K562 (cell line): ENCODE measurements at regions not wholly inside any gene's neighbourhood (a gene's known extent, or its start where the extent isn't known, plus 50 kb on each side); places are given as distances from the start of the nearest gene placed in this dataset.

Experiments
- ATAC-seq: fragments of 200-7000 bp; cut with Tn5 transposase; 3 replicates; pipeline ENCODE4 v1.9.1; 2020; ENCODE audit warnings: moderate library complexity
- BruUV-seq: library from RNA; stranded (reverse); fragments of 400-500 nt; replicated peaks from 2 replicates; lab custom pipeline; 2021; lab: Mats Ljungman, UMichigan
- CTCF ChIA-PET: fragments of 300-600 bp; formaldehyde crosslinking; extraction: SDS; loops from one replicate; lab custom pipeline; 2021; ENCODE audit warnings: low intra/inter-chr PET ratio; lab: Yijun Ruan, JAX
- POLR2A ChIA-PET: fragments of 300-600, 350-650 bp; sonication (Branson Sonifier 250); formaldehyde crosslinking; extraction: SDS; loops from one replicate; lab custom pipeline; 2021; ENCODE audit warnings: antibody characterized with exemption, inconsistent platforms; lab: Yijun Ruan, JAX
- DNase-seq, 4 experiments: peaks; one replicate each; pipeline versions ENCODE4 v3.0.0 to v3.0.0-alpha.2; 2011 to 2018; ENCODE audit warnings: low spot score in 3 of 4, mixed read lengths in 3 of 4; ENCODE audit errors: extremely low read depth in 1 of 4
- FAIRE-seq: peaks from 2 replicates; lab custom pipeline; 2011; peaks lifted over from hg19 to GRCh38; lab: Jason Lieb, UNC
- H2AFZ ChIP-seq: 2 replicates; pipeline ENCODE4 v1.6.0; 2011; ENCODE audit warnings: low read depth, low read length, control low read depth, inconsistent platforms
- H3K27ac ChIP-seq: fragments of 200-600 bp; 3 replicates; pipeline ENCODE4 v1.8.0; 2011; ENCODE audit warnings: low read depth, mild to moderate bottlenecking, control low read depth, inconsistent platforms, low read length, moderate library complexity, mixed read lengths; ENCODE audit errors: extremely low read depth
- H3K27me3 ChIP-seq, 2 experiments: fragments of 300-600 bp in 1 of 2; 2 replicates in 1 of 2; 3 replicates in 1 of 2; pipeline versions ENCODE4 v1.6.0 to v1.8.0; 2011; ENCODE audit warnings: inconsistent platforms in 2 of 2, low read length in 2 of 2, mild to moderate bottlenecking in 1 of 2, mixed read lengths in 1 of 2, moderate library complexity in 1 of 2; ENCODE audit not compliant: control insufficient read depth in 2 of 2, insufficient read depth in 2 of 2
- H3K36me3 ChIP-seq: fragments of 300-600 bp; 3 replicates; pipeline ENCODE4 v1.8.0; 2011; ENCODE audit warnings: mild to moderate bottlenecking, low read length, inconsistent platforms; ENCODE audit not compliant: control insufficient read depth, insufficient read depth
- H3K4me1 ChIP-seq, 2 experiments: fragments of 200-600 bp in 1 of 2; replicated peaks in 1 of 2; 2 replicates in 1 of 2; 3 replicates in 1 of 2; pipeline versions ENCODE4 v1.5.1 to v1.8.0; 2011; ENCODE audit warnings: inconsistent platforms in 2 of 2, low read length in 2 of 2, mild to moderate bottlenecking in 1 of 2, mixed read lengths in 1 of 2, moderate library complexity in 1 of 2; ENCODE audit not compliant: control insufficient read depth in 2 of 2, insufficient read depth in 2 of 2
- H3K4me2 ChIP-seq: 2 replicates; pipeline ENCODE4 v1.6.1; 2011; ENCODE audit warnings: low read length, control low read depth, inconsistent platforms, mixed read lengths; ENCODE audit not compliant: insufficient read depth
- H3K4me3 ChIP-seq: fragments of 200-600 bp; sonication (generic), shearing (Covaris generic); 2 replicates; pipeline ENCODE4 v1.5.1; 2016; ENCODE audit warnings: control low read depth, inconsistent platforms
- H3K79me2 ChIP-seq: fragments of 200-600 bp; 3 replicates; pipeline ENCODE4 v1.8.0; 2011; ENCODE audit warnings: low read length, inconsistent platforms; ENCODE audit not compliant: control insufficient read depth, insufficient read depth
- H3K9ac ChIP-seq, 2 experiments: 2 replicates each; pipeline versions ENCODE4 v1.6.0 to v1.6.1; 2011; ENCODE audit warnings: low read depth in 2 of 2, low read length in 2 of 2, control low read depth in 1 of 2, inconsistent platforms in 1 of 2, mild to moderate bottlenecking in 1 of 2, mixed read lengths in 1 of 2; ENCODE audit not compliant: insufficient read depth in 1 of 2
- H3K9me1 ChIP-seq: one replicate; pipeline ENCODE4 v1.6.0; 2011; ENCODE audit warnings: inconsistent platforms, mild to moderate bottlenecking, low read length, moderate library complexity; ENCODE audit not compliant: control insufficient read depth, insufficient read depth
- H3K9me3 ChIP-seq: replicated peaks from 2 replicates; pipeline ENCODE4 v1.5.1; 2011; ENCODE audit warnings: low read depth, low read length, inconsistent platforms; ENCODE audit not compliant: control insufficient read depth, insufficient read depth
- H4K20me1 ChIP-seq: replicated peaks from 2 replicates; pipeline ENCODE4 v1.6.1; 2011; ENCODE audit warnings: low read length, inconsistent platforms, mixed read lengths; ENCODE audit not compliant: control insufficient read depth, insufficient read depth
- ARID4B ChIP-seq: sonication (generic); formaldehyde crosslinking; IDR thresholded peaks from 2 replicates; pipeline ENCODE4 v1.8.0; 2022; ENCODE audit warnings: mild to moderate bottlenecking, missing genetic modification reagents
- BACH1 ChIP-seq: fragments of 200-800 bp; sonication (Bioruptor generic); IDR thresholded peaks from 2 replicates; pipeline ENCODE4 v1.6.1; 2016; ENCODE audit warnings: missing genetic modification characterization, missing compliant biosample characterization
- CC2D1A ChIP-seq: fragments of 450-650 bp; IDR thresholded peaks from 2 replicates; pipeline ENCODE4 v1.6.1; 2017; ENCODE audit warnings: mild to moderate bottlenecking
- CEBPB ChIP-seq: fragments of 450-650 bp; IDR thresholded peaks from 2 replicates; pipeline ENCODE4 v1.6.1; 2016; ENCODE audit warnings: missing genetic modification characterization, missing compliant biosample characterization
- KLF10 ChIP-seq: fragments of 250-450 bp; sonication (Bioruptor Pico); IDR thresholded peaks from 2 replicates; pipeline ENCODE4 v1.6.1; 2021; ENCODE audit warnings: matching md5 sums
- PCBP1 ChIP-seq: fragments of 200-400 bp; formaldehyde crosslinking; IDR thresholded peaks from 2 replicates; pipeline ENCODE4 v1.6.1; 2018; ENCODE audit warnings: mild to moderate bottlenecking, low read depth, low read length; ENCODE audit not compliant: poor library complexity, severe bottlenecking
- PURB ChIP-seq: sonication (generic); formaldehyde crosslinking; IDR thresholded peaks from 2 replicates; pipeline ENCODE4 v1.9.0; 2021; ENCODE audit warnings: low read depth, mild to moderate bottlenecking, missing genetic modification reagents
- SAP30 ChIP-seq: fragments of 200-600 bp; sonication (generic); IDR thresholded peaks from 2 replicates; pipeline ENCODE4 v1.6.1; 2012; ENCODE audit warnings: borderline replicate concordance, low read depth, mild to moderate bottlenecking, moderate library complexity, low read length, control low read depth, inconsistent platforms; ENCODE audit not compliant: insufficient read depth, poor library complexity, severe bottlenecking
- SNRNP70 ChIP-seq: fragments of 200-400 bp; formaldehyde crosslinking; optimal IDR thresholded peaks from 2 replicates; pipeline ENCODE3; 2017; ENCODE audit warnings: low read depth, low read length
- TSC22D4 ChIP-seq: fragments of 450-650 bp; IDR thresholded peaks from 2 replicates; pipeline ENCODE4 v1.6.1; 2016; ENCODE audit warnings: missing genetic modification characterization, missing biosample characterization, control low read depth
- ZBTB1 ChIP-seq: sonication (generic); formaldehyde crosslinking; IDR thresholded peaks from 2 replicates; pipeline ENCODE4 v1.8.1; 2023; ENCODE audit warnings: missing genetic modification reagents, low read depth, mild to moderate bottlenecking, borderline replicate concordance
- ZNF311 ChIP-seq: fragments of 250-450 bp; sonication (Bioruptor Pico); IDR thresholded peaks from 2 replicates; pipeline ENCODE4 v1.4.0; 2020; ENCODE audit warnings: mild to moderate bottlenecking, moderate library complexity
- ZNF445 ChIP-seq: fragments of 250-450 bp; sonication (Bioruptor Pico); IDR thresholded peaks from 2 replicates; pipeline ENCODE4 v1.4.0; 2020; ENCODE audit warnings: low read depth, mild to moderate bottlenecking, moderate library complexity
- ZNF766 ChIP-seq: fragments of 200-800 bp; sonication (Bioruptor generic); conservative IDR thresholded peaks from 2 replicates; pipeline ENCODE4 v1.6.1; 2016; ENCODE audit warnings: missing genetic modification characterization, missing compliant biosample characterization
- ZNF778 ChIP-seq: fragments of 450-650 bp; formaldehyde crosslinking; IDR thresholded peaks from 2 replicates; pipeline ENCODE4 v1.4.0; 2020; ENCODE audit warnings: mild to moderate bottlenecking, moderate library complexity
- ZNF830 ChIP-seq: fragments of 250-450 bp; sonication (Bioruptor Pico); IDR thresholded peaks from 2 replicates; pipeline ENCODE4 v1.5.0; 2021; ENCODE audit warnings: mild to moderate bottlenecking
- WGBS: fragments of 100-300 bp; shearing (Covaris generic); methylation state at CpG from one replicate; pipeline ENCODE4 v1.1.6; 2016; ENCODE audit warnings: low coverage, mixed read lengths; ENCODE audit not compliant: insufficient coverage; ENCODE audit errors: missing lambda C conversion rate; 5-methylcytosine and 5-hydroxymethylcytosine counted together
- in situ Hi-C: fragments of 300-500 bp; cut with MboI; formaldehyde crosslinking; loops from 4 replicates; pipeline ENCODE4 v1.15.0; 2018; ENCODE audit warnings: inconsistent platforms, mixed read lengths
- intact Hi-C: fragments of 100-400 bp; cut with micrococcal nuclease; formaldehyde crosslinking; loops from 2 replicates; pipeline ENCODE4 v1.14.2; 2022

- no peak for TF ChIP-seq BACH1 (tag)
- TF ChIP-seq ZNF311 (CRISPR knock-in tag): no peak
- TF ChIP-seq PURB (CRISPR knock-in tag): no peak
- no peak for TF ChIP-seq ARID4B (CRISPR knock-in tag)
- TF ChIP-seq ZNF445 (CRISPR knock-in tag): no peak
- no peak for TF ChIP-seq SAP30
- TF ChIP-seq PCBP1: no peak
These were observed 237.1 kb upstream of the PCSK5 start (continued) for GRCh38 chr9:75653335-75653734.

DNA sequence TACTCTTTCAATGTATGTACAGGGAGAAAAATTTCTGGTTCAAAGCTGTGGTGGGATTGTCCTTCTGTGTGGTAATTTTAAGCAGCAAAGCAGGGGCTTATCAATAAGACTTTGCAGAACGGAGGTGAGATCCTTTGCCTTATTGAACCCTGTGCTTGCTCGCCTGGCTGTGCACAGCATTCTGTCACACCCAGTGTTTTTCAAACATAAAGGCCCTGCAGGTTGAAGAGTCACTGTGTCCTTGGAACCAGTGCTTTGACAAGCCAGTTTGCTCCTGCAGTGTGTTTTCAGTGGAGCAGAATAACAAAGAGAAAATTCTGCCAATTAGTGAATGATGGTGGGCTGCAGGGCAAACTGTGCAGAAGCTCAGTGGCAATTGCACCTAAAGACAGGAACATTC, 236.7 kb upstream of the PCSK5 start:
- Histone ChIP-seq H3K9me3 (no peaks in the 10 kb centered on the region), H3K4me2 (no peak overlapping the region), H3K9me1 (no peaks in the 10 kb centered on the region), H3K27ac (no peak overlapping the region), H3K27me3 (no peaks in the 10 kb centered on the region), H3K4me3 (no peak overlapping the region), H4K20me1 (no peaks in the 10 kb centered on the region), H3K4me1 (no peaks in the 10 kb centered on the region), H3K36me3 (no peaks in the 10 kb centered on the region), H3K9ac (no peak overlapping the region), H3K79me2 (no peaks in the 10 kb centered on the region), H2AFZ (no peak overlapping the region)
- no peak for DNase-seq
- WGBS: 0% methylated on average over 2 of the region's 2 CpGs
- intact Hi-C loops: no loop called here
- CTCF ChIA-PET: no interaction called here
- in situ Hi-C loops: no loop called here
- POLR2A ChIA-PET: no interaction called here
- ATAC-seq: no peak
- no peak for FAIRE-seq
- no TSS peak for BruUV-seq
- TF ChIP-seq SNRNP70 (no peak), ZNF778 (CRISPR knock-in tag) (no peak), TSC22D4 (no peak), KLF10 (CRISPR knock-in tag) (no peak), ZBTB1 (CRISPR knock-in tag) (no peak), CEBPB (tag) (no peak), ZNF766 (no peak), ZNF830 (CRISPR knock-in tag) (no peak), CC2D1A (no peak)
